Lower lobe of right lung (tissue), 2 donors: ENCODE measurements at regions not wholly inside any gene's neighbourhood (a gene's known extent, or its start where the extent isn't known, plus 50 kb on each side); places are given as distances from the start of the nearest gene placed in this dataset.

Experiments used
- ATAC-seq, 2 donors: fragments of 200-7000 bp; cut with Tn5 transposase; one replicate each; pipeline ENCODE4 v1.9.1; 2020 to 2022; ENCODE audit warnings: mild to moderate bottlenecking in 2 of 2, moderate library complexity in 2 of 2
- DNase-seq: peaks from one replicate; pipeline ENCODE4 v3.0.0-alpha.2; 2020
- H3K27ac ChIP-seq: fragments of 200-600 bp; one replicate; pipeline ENCODE4 v1.8.0; 2022
- H3K27me3 ChIP-seq: fragments of 200-600 bp; one replicate; pipeline ENCODE4 v1.8.0; 2022; ENCODE audit warnings: low read depth
- H3K36me3 ChIP-seq: fragments of 200-600 bp; one replicate; pipeline ENCODE4 v1.8.0; 2022; ENCODE audit warnings: mild to moderate bottlenecking
- H3K4me1 ChIP-seq: fragments of 200-600 bp; one replicate; pipeline ENCODE4 v1.8.0; 2022
- H3K4me3 ChIP-seq: fragments of 200-600 bp; one replicate; pipeline ENCODE4 v1.8.0; 2022; ENCODE audit warnings: mild to moderate bottlenecking
- H3K9me3 ChIP-seq: fragments of 200-600 bp; one replicate; pipeline ENCODE4 v1.8.0; 2022
- CTCF ChIP-seq: fragments of 200-600 bp; IDR thresholded peaks from one replicate; pipeline ENCODE4 v1.8.0; 2022; ENCODE audit warnings: antibody characterized with exemption, mild to moderate bottlenecking
- intact Hi-C: fragments of 100-400 bp; cut with DNase I; formaldehyde crosslinking; loops from one replicate; pipeline ENCODE4 v1.11.0; 2022
- donor health status: DM: no; HTN: yes; CAD: no; lungs with severe emphysema.

GRCh38 chrX:139085404-139085803 is 373.9 kb upstream of the FGF13 start:
- Histone ChIP-seq H3K4me1 (no peaks in the 10 kb centered on the region), H3K27ac (no peak overlapping the region), H3K27me3 (no peaks in the 10 kb centered on the region), H3K4me3 (no peak overlapping the region), H3K36me3 (no peaks in the 10 kb centered on the region), H3K9me3 (no peaks in the 10 kb centered on the region)
- TF ChIP-seq CTCF, result no peak
- no peak for ATAC-seq
- intact Hi-C loops, result no loop called here
- no peak for DNase-seq

- ATAC-seq, result no peak
- Histone ChIP-seq H3K36me3 (no peaks in the 10 kb centered on the region), H3K4me1 (no peaks in the 10 kb centered on the region), H3K27ac (no peak overlapping the region), H3K27me3 (no peaks in the 10 kb centered on the region), H3K4me3 (no peak overlapping the region), H3K9me3 (no peaks in the 10 kb centered on the region)
- intact Hi-C loops, result no loop called here
- TF ChIP-seq CTCF, result no peak
- DNase-seq, result no peak
These were observed 371.7 kb upstream of the FGF13 start for GRCh38 chrX:139083191-139083590.

GRCh38 chrX:139081965-139082364 is 370.4 kb upstream of the FGF13 start:
- no peak for DNase-seq
- TF ChIP-seq CTCF, result no peak
- Histone ChIP-seq H3K4me3 (no peak overlapping the region), H3K36me3 (no peaks in the 10 kb centered on the region), H3K4me1 (no peaks in the 10 kb centered on the region), H3K27ac (no peak overlapping the region), H3K9me3 (no peaks in the 10 kb centered on the region), H3K27me3 (no peaks in the 10 kb centered on the region)
- intact Hi-C loops, result no loop called here
- ATAC-seq, result no peak

- Histone ChIP-seq H3K27ac (no peak overlapping the region), H3K9me3 (no peaks in the 10 kb centered on the region), H3K27me3 (no peaks in the 10 kb centered on the region), H3K36me3 (no peaks in the 10 kb centered on the region), H3K4me3 (no peak overlapping the region), H3K4me1 (no peaks in the 10 kb centered on the region)
- no peak for TF ChIP-seq CTCF
- DNase-seq, result no peak
- intact Hi-C loops, result no loop called here
- no peak for ATAC-seq
These were observed 368.3 kb upstream of the FGF13 start for GRCh38 chrX:139079789-139080188.

- intact Hi-C loops, result no loop called here
- H3K27me3 ChIP-seq, result no peaks in the 10 kb centered on the region
- H3K27ac ChIP-seq, result no peak overlapping the region
- no peak for DNase-seq
- no peak for TF ChIP-seq CTCF
- H3K4me1 ChIP-seq, result no peaks in the 10 kb centered on the region
- no peak for ATAC-seq
- H3K4me3 ChIP-seq, result no peak overlapping the region
- H3K9me3 ChIP-seq, result no peaks in the 10 kb centered on the region
- H3K36me3 ChIP-seq, result no peaks in the 10 kb centered on the region
These were observed 367.3 kb upstream of the FGF13 start for GRCh38 chrX:139078761-139079280.

- intact Hi-C loops, result no loop called here
These were observed 366.8 kb upstream of the FGF13 start for GRCh38 chrX:139078342-139078741.

More at GRCh38 chrX:139078342-139078741, 366.8 kb upstream of the FGF13 start:
- no peak overlapping the region for H3K27ac ChIP-seq
- no peaks in the 10 kb centered on the region for H3K36me3 ChIP-seq
- DNase-seq (no peak), ATAC-seq (no peak)
- no peaks in the 10 kb centered on the region for H3K27me3 ChIP-seq
- no peak for TF ChIP-seq CTCF
- no peak overlapping the region for H3K4me3 ChIP-seq
- no peaks in the 10 kb centered on the region for H3K9me3 ChIP-seq
- no peaks in the 10 kb centered on the region for H3K4me1 ChIP-seq
